Neutrophil (primary cell): ENCODE measurements at regions not wholly inside any gene's neighbourhood (a gene's known extent, or its start where the extent isn't known, plus 50 kb on each side); places are given as distances from the start of the nearest gene placed in this dataset.

Experiments
- H3K27ac ChIP-seq: fragments of 200-600 bp; sonication (generic); 2 replicates; pipeline ENCODE4 v1.5.1; 2016; ENCODE audit warnings: mild to moderate bottlenecking, moderate library complexity
- H3K27me3 ChIP-seq: fragments of 200-600 bp; sonication (generic); 2 replicates; pipeline ENCODE4 v1.6.0; 2016; ENCODE audit warnings: mild to moderate bottlenecking
- H3K36me3 ChIP-seq: fragments of 200-600 bp; sonication (generic); 2 replicates; pipeline ENCODE4 v1.5.1; 2017
- H3K4me1 ChIP-seq, 2 experiments: fragments of 200-600 bp in 1 of 2; sonication (generic) in 1 of 2; 1 replicate in 1 of 2; 2 replicates in 1 of 2; pipeline versions ENCODE4 v1.5.1 to v1.6.1; 2013 to 2016; ENCODE audit warnings: low read depth in 1 of 2, low read length in 1 of 2, mild to moderate bottlenecking in 1 of 2, moderate library complexity in 1 of 2; ENCODE audit not compliant: control insufficient read depth in 1 of 2, insufficient read depth in 1 of 2
- H3K4me3 ChIP-seq, 2 experiments: fragments of 200-600 bp in 1 of 2; sonication (generic) in 1 of 2; 1 replicate in 1 of 2; 2 replicates in 1 of 2; pipeline ENCODE4 v1.5.1; 2013 to 2016; ENCODE audit warnings: low read depth in 1 of 2, low read length in 1 of 2, mild to moderate bottlenecking in 1 of 2, moderate library complexity in 1 of 2
- H3K9me3 ChIP-seq: fragments of 200-600 bp; sonication (generic); 2 replicates; pipeline ENCODE4 v1.5.1; 2016
- CTCF ChIP-seq: fragments of 200-600 bp; sonication (generic); IDR thresholded peaks from 2 replicates; pipeline ENCODE4 v1.5.1; 2016; ENCODE audit warnings: antibody characterized with exemption

DNA sequence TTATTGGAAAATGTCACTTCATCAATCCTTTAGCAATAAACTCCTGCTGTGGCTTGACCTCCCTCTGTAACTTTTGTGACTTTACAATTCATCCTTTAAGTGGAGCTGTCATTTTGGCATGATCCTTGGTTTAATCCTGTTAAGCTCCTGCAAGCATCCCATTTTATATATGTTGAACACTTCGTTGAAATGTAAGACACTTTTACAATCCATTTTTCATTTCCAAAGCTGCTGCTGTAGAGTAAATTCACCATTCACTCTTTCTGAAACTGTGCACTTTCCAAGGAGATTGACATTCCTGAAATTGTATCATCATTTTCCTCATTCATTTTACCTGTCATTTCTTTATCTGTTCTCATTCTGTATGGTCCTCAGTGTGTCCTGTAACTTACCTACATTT lies 1003.2 kb upstream of the GOT2 start:
- Histone ChIP-seq H3K9me3 (no peaks in the 10 kb centered on the region), H3K4me3 (no peak overlapping the region), H3K36me3 (no peaks in the 10 kb centered on the region), H3K4me1 (no peaks in the 10 kb centered on the region), H3K27ac (no peak overlapping the region), H3K27me3 (no peaks in the 10 kb centered on the region)
- no peak for TF ChIP-seq CTCF

GRCh38 chr16:59733321-59733720 lies 999.2 kb upstream of the GOT2 start:
- no peaks in the 10 kb centered on the region for H3K9me3 ChIP-seq
- no peak for TF ChIP-seq CTCF
- no peaks in the 10 kb centered on the region for H3K4me1 ChIP-seq
- H3K27ac ChIP-seq: no peak overlapping the region
- no peaks in the 10 kb centered on the region for H3K36me3 ChIP-seq
- H3K27me3 ChIP-seq: no peaks in the 10 kb centered on the region
- no peak overlapping the region for H3K4me3 ChIP-seq

- Histone ChIP-seq H3K27ac (no peak overlapping the region), H3K27me3 (no peaks in the 10 kb centered on the region), H3K9me3 (no peaks in the 10 kb centered on the region), H3K4me1 (no peaks in the 10 kb centered on the region), H3K36me3 (no peaks in the 10 kb centered on the region), H3K4me3 (no peak overlapping the region)
- no peak for TF ChIP-seq CTCF
These were observed 995.5 kb upstream of the GOT2 start for GRCh38 chr16:59729613-59730012.

- no peak for TF ChIP-seq CTCF
- no peak overlapping the region for H3K4me3 ChIP-seq
- no peak overlapping the region for H3K27ac ChIP-seq
- H3K9me3 ChIP-seq: no peaks in the 10 kb centered on the region
- H3K4me1 ChIP-seq: no peaks in the 10 kb centered on the region
- H3K27me3 ChIP-seq: no peaks in the 10 kb centered on the region
- no peaks in the 10 kb centered on the region for H3K36me3 ChIP-seq
These were observed 985.0 kb upstream of the GOT2 start for GRCh38 chr16:59719121-59719520.

- no peak overlapping the region for H3K4me3 ChIP-seq
- no peak for TF ChIP-seq CTCF
- no peaks in the 10 kb centered on the region for H3K9me3 ChIP-seq
- H3K27ac ChIP-seq: no peak overlapping the region
- H3K4me1 ChIP-seq: no peaks in the 10 kb centered on the region
- no peaks in the 10 kb centered on the region for H3K36me3 ChIP-seq
- H3K27me3 ChIP-seq: no peaks in the 10 kb centered on the region
These were observed 973.5 kb upstream of the GOT2 start for GRCh38 chr16:59707436-59708226.
